Activated CD4-positive, alpha-beta T cell treated with anti-CD3 and anti-CD28 coated beads, Interleukin-2, amount 10 ng/mL, durations not matched to agents 7 days and 5 days (primary cell): ENCODE measurements at regions not wholly inside any gene's neighbourhood (a gene's known extent, or its start where the extent isn't known, plus 50 kb on each side); places are given as distances from the start of the nearest gene placed in this dataset.
A peak's percentile ranks its signal among the peaks of the same experiment; 100 is the strongest.

ENCODE experiments used
- CTCF ChIA-PET: fragments of 350-600 bp; sonication (Branson Sonifier 250); formaldehyde crosslinking; loops from one replicate; lab custom pipeline; 2021; ENCODE audit warnings: antibody characterized with exemption; lab: Charles Lee
- POLR2A ChIA-PET: fragments of 350-600 bp; sonication (Branson Sonifier 250); formaldehyde crosslinking; loops from one replicate; lab custom pipeline; 2021; ENCODE audit warnings: antibody characterized with exemption; lab: Charles Lee
- DNase-seq: peaks from one replicate; pipeline ENCODE4 v3.0.0-alpha.2; 2020
- H3K27ac Mint-ChIP-seq: one replicate; pipeline ENCODE4 v1.8.0; 2021; ENCODE audit warnings: mild to moderate bottlenecking, moderate library complexity, mixed read lengths
- H3K27me3 Mint-ChIP-seq: one replicate; pipeline ENCODE4 v1.8.0; 2021; ENCODE audit warnings: mixed read lengths
- H3K36me3 Mint-ChIP-seq: one replicate; pipeline ENCODE4 v1.8.0; 2021; ENCODE audit warnings: low read depth, mixed read lengths
- H3K4me1 Mint-ChIP-seq: one replicate; pipeline ENCODE4 v1.8.0; 2021; ENCODE audit warnings: mixed read lengths
- H3K4me3 Mint-ChIP-seq: one replicate; pipeline ENCODE4 v1.8.0; 2021; ENCODE audit warnings: mild to moderate bottlenecking, moderate library complexity, mixed read lengths
- H3K9me3 Mint-ChIP-seq: one replicate; pipeline ENCODE4 v1.8.0; 2021; ENCODE audit warnings: mixed read lengths

- ChIA-PET POLR2A (interaction anchor here (0.5 kb wide), 1 partner anchor 13 kb away, joined by 4 read pairs; no protein-coding TSS in a partner anchor), CTCF (interaction anchor here (1.2 kb wide), 1 partner anchor 10 kb away, joined by 4 read pairs; no protein-coding TSS in a partner anchor)
- H3K27ac Mint-ChIP-seq: no peak overlapping the region
- H3K9me3 Mint-ChIP-seq: no peaks in the 10 kb centered on the region
- H3K36me3 Mint-ChIP-seq: no peaks in the 10 kb centered on the region
- peaks cover 31% of the 10 kb centered on the region for H3K4me1 Mint-ChIP-seq
- H3K27me3 Mint-ChIP-seq: peaks cover 6% of the 10 kb centered on the region
- H3K4me3 Mint-ChIP-seq: no peak overlapping the region
- no peak for DNase-seq
These were observed 151.9 kb upstream of the BNIP2 start for GRCh38 chr15:59841036-59841435.

- DNase-seq: no peak
- Mint-ChIP-seq H3K27ac (no peak overlapping the region), H3K4me1 (peaks cover 38% of the 10 kb centered on the region), H3K36me3 (no peaks in the 10 kb centered on the region), H3K27me3 (peaks cover 6% of the 10 kb centered on the region), H3K9me3 (no peaks in the 10 kb centered on the region), H3K4me3 (no peak overlapping the region)
- ChIA-PET POLR2A (no interaction called here), CTCF (interaction anchor here (0.6 to 1.5 kb wide), 4 partner anchors 9 to 88 kb away, joined by 3 to 4 read pairs (median 3); no protein-coding TSS in a partner anchor)
These were observed 150.8 kb upstream of the BNIP2 start for GRCh38 chr15:59839906-59840305.

- Mint-ChIP-seq H3K36me3 (no peaks in the 10 kb centered on the region), H3K4me3 (peak overlapping the region; percentile 31), H3K9me3 (no peaks in the 10 kb centered on the region), H3K27me3 (peaks cover 6% of the 10 kb centered on the region), H3K27ac (peak overlapping the region; percentile 65), H3K4me1 (peaks cover 38% of the 10 kb centered on the region)
- POLR2A ChIA-PET: no interaction called here
- DNase-seq: no peak
- CTCF ChIA-PET: interaction anchor here (1.2 to 1.5 kb wide), 2 partner anchors 11 kb away, joined by 3 read pairs; no protein-coding TSS in a partner anchor
These were observed 149.8 kb upstream of the BNIP2 start for GRCh38 chr15:59838900-59839299.

GRCh38 chr15:59835776-59836175, 146.7 kb upstream of the BNIP2 start:
- CTCF ChIA-PET: interaction anchor here (1.0 kb wide), 1 partner anchor 10 kb away, joined by 3 read pairs; no protein-coding TSS in a partner anchor

GRCh38 chr15:59834528-59834927, 145.4 kb upstream of the BNIP2 start:
- Mint-ChIP-seq H3K4me1 (peaks cover 34% of the 10 kb centered on the region), H3K9me3 (no peaks in the 10 kb centered on the region), H3K27ac (no peak overlapping the region), H3K36me3 (no peaks in the 10 kb centered on the region), H3K27me3 (peaks cover 2% of the 10 kb centered on the region), H3K4me3 (no peak overlapping the region)
- no peak for DNase-seq
- CTCF ChIA-PET: interaction anchor here (0.6 kb wide), 1 partner anchor 25 kb away, joined by 3 read pairs; no protein-coding TSS in a partner anchor
- POLR2A ChIA-PET: no interaction called here

More at GRCh38 chr15:59835776-59836175, 146.7 kb upstream of the BNIP2 start:
- Mint-ChIP-seq H3K27me3 (peaks cover 2% of the 10 kb centered on the region), H3K9me3 (no peaks in the 10 kb centered on the region), H3K4me1 (peaks cover 38% of the 10 kb centered on the region), H3K27ac (no peak overlapping the region), H3K4me3 (no peak overlapping the region), H3K36me3 (no peaks in the 10 kb centered on the region)
- POLR2A ChIA-PET: no interaction called here
- no peak for DNase-seq

- DNase-seq: no peak
- H3K9me3 Mint-ChIP-seq: no peaks in the 10 kb centered on the region
- H3K4me3 Mint-ChIP-seq: no peak overlapping the region
- no peak overlapping the region for H3K27ac Mint-ChIP-seq
- no peaks in the 10 kb centered on the region for H3K36me3 Mint-ChIP-seq
- H3K4me1 Mint-ChIP-seq: peaks cover 25% of the 10 kb centered on the region
- CTCF ChIA-PET: no interaction called here
- peaks cover 2% of the 10 kb centered on the region for H3K27me3 Mint-ChIP-seq
- POLR2A ChIA-PET: no interaction called here
These were observed 144.2 kb upstream of the BNIP2 start for GRCh38 chr15:59833366-59833765.

GRCh38 chr15:59830873-59831272, 141.8 kb upstream of the BNIP2 start:
- ChIA-PET CTCF (interaction anchor here (1.2 kb wide), 1 partner anchor 10 kb away, joined by 4 read pairs; no protein-coding TSS in a partner anchor), POLR2A (no interaction called here)
- peaks cover 12% of the 10 kb centered on the region for H3K27me3 Mint-ChIP-seq
- no peaks in the 10 kb centered on the region for H3K36me3 Mint-ChIP-seq
- H3K4me3 Mint-ChIP-seq: no peak overlapping the region
- H3K9me3 Mint-ChIP-seq: no peaks in the 10 kb centered on the region
- H3K27ac Mint-ChIP-seq: no peak overlapping the region
- DNase-seq: no peak
- H3K4me1 Mint-ChIP-seq: peaks cover 5% of the 10 kb centered on the region

- Mint-ChIP-seq H3K4me3 (no peak overlapping the region), H3K4me1 (no peaks in the 10 kb centered on the region), H3K27ac (no peak overlapping the region), H3K9me3 (no peaks in the 10 kb centered on the region), H3K36me3 (no peaks in the 10 kb centered on the region), H3K27me3 (peaks cover 12% of the 10 kb centered on the region)
- no peak for DNase-seq
- ChIA-PET POLR2A (interaction anchor here (0.7 kb wide), 1 partner anchor 223 kb away, joined by 3 read pairs; no protein-coding TSS in a partner anchor), CTCF (interaction anchor here (0.7 to 1.2 kb wide), 2 partner anchors 11 to 19 kb away, joined by 3 to 4 read pairs; no protein-coding TSS in a partner anchor)
These were observed 141.0 kb upstream of the BNIP2 start for GRCh38 chr15:59830098-59830497.

- Mint-ChIP-seq H3K4me1 (no peaks in the 10 kb centered on the region), H3K9me3 (peaks cover under 1% of the 10 kb centered on the region), H3K4me3 (no peak overlapping the region), H3K27me3 (peaks cover 10% of the 10 kb centered on the region), H3K27ac (no peak overlapping the region), H3K36me3 (no peaks in the 10 kb centered on the region)
- CTCF ChIA-PET: interaction anchor here (0.8 to 1.9 kb wide), 3 partner anchors 10 to 57 kb away, joined by 4 to 5 read pairs (median 4); no protein-coding TSS in a partner anchor
- POLR2A ChIA-PET: interaction anchor here (0.8 kb wide), 1 partner anchor 12 kb away, joined by 4 read pairs; no protein-coding TSS in a partner anchor
- DNase-seq: no peak
These were observed 139.7 kb upstream of the BNIP2 start for GRCh38 chr15:59828861-59829260.

GRCh38 chr15:59828263-59828662, 139.1 kb upstream of the BNIP2 start:
- ChIA-PET CTCF (interaction anchor here (1.0 to 1.9 kb wide), 4 partner anchors 9 to 24 kb away, joined by 3 to 5 read pairs (median 4); no protein-coding TSS in a partner anchor), POLR2A (interaction anchor here (0.8 kb wide), 1 partner anchor 13 kb away, joined by 4 read pairs; no protein-coding TSS in a partner anchor)
- H3K9me3 Mint-ChIP-seq: peaks cover 5% of the 10 kb centered on the region
- no peak overlapping the region for H3K4me3 Mint-ChIP-seq
- no peaks in the 10 kb centered on the region for H3K36me3 Mint-ChIP-seq
- no peak overlapping the region for H3K27ac Mint-ChIP-seq
- DNase-seq: no peak
- no peaks in the 10 kb centered on the region for H3K4me1 Mint-ChIP-seq
- H3K27me3 Mint-ChIP-seq: peaks cover 14% of the 10 kb centered on the region

- no peak overlapping the region for H3K27ac Mint-ChIP-seq
- peaks cover 17% of the 10 kb centered on the region for H3K27me3 Mint-ChIP-seq
- no peaks in the 10 kb centered on the region for H3K4me1 Mint-ChIP-seq
- no peaks in the 10 kb centered on the region for H3K36me3 Mint-ChIP-seq
- CTCF ChIA-PET: no interaction called here
- peaks cover 7% of the 10 kb centered on the region for H3K9me3 Mint-ChIP-seq
- H3K4me3 Mint-ChIP-seq: no peak overlapping the region
- POLR2A ChIA-PET: no interaction called here
- no peak for DNase-seq
These were observed 136.8 kb upstream of the BNIP2 start for GRCh38 chr15:59825901-59826300.

- Mint-ChIP-seq H3K27ac (no peak overlapping the region), H3K9me3 (peaks cover 7% of the 10 kb centered on the region), H3K4me1 (peaks cover 8% of the 10 kb centered on the region), H3K4me3 (no peak overlapping the region), H3K27me3 (peaks cover 35% of the 10 kb centered on the region), H3K36me3 (no peaks in the 10 kb centered on the region)
- CTCF ChIA-PET: interaction anchor here (1.1 kb wide), 1 partner anchor 21 kb away, joined by 3 read pairs; no protein-coding TSS in a partner anchor
- DNase-seq: no peak
- POLR2A ChIA-PET: no interaction called here
These were observed 132.2 kb upstream of the BNIP2 start for GRCh38 chr15:59821286-59821685.

GRCh38 chr15:59819092-59819491, 130.0 kb upstream of the BNIP2 start:
- CTCF ChIA-PET: interaction anchor here (1.1 to 1.3 kb wide), 2 partner anchors 9 to 1958 kb away, joined by 3 to 5 read pairs; no protein-coding TSS in a partner anchor
- H3K9me3 Mint-ChIP-seq: peaks cover 7% of the 10 kb centered on the region

More at GRCh38 chr15:59819092-59819491, 130.0 kb upstream of the BNIP2 start:
- no peaks in the 10 kb centered on the region for H3K36me3 Mint-ChIP-seq
- H3K4me1 Mint-ChIP-seq: peaks cover 19% of the 10 kb centered on the region
- H3K27me3 Mint-ChIP-seq: peaks cover 33% of the 10 kb centered on the region
- H3K27ac Mint-ChIP-seq: no peak overlapping the region
- no peak overlapping the region for H3K4me3 Mint-ChIP-seq
- POLR2A ChIA-PET: no interaction called here
- DNase-seq: no peak
